GM12801 (cell line): ENCODE measurements at regions not wholly inside any gene's neighbourhood (a gene's known extent, or its start where the extent isn't known, plus 50 kb on each side); places are given as distances from the start of the nearest gene placed in this dataset.

Experiments used
- TF ChIP-seq, protein P1 (sequence below): IDR thresholded peaks from one replicate; pipeline ENCODE4 v1.5.1; 2011; ENCODE audit warnings: control low read depth; ENCODE audit not compliant: insufficient read length; ENCODE audit errors: extremely low read depth

- TF ChIP-seq, protein P1, sequence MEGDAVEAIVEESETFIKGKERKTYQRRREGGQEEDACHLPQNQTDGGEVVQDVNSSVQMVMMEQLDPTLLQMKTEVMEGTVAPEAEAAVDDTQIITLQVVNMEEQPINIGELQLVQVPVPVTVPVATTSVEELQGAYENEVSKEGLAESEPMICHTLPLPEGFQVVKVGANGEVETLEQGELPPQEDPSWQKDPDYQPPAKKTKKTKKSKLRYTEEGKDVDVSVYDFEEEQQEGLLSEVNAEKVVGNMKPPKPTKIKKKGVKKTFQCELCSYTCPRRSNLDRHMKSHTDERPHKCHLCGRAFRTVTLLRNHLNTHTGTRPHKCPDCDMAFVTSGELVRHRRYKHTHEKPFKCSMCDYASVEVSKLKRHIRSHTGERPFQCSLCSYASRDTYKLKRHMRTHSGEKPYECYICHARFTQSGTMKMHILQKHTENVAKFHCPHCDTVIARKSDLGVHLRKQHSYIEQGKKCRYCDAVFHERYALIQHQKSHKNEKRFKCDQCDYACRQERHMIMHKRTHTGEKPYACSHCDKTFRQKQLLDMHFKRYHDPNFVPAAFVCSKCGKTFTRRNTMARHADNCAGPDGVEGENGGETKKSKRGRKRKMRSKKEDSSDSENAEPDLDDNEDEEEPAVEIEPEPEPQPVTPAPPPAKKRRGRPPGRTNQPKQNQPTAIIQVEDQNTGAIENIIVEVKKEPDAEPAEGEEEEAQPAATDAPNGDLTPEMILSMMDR, result no peak
Observed at GRCh38 chr18:1422634-1423033, 518.0 kb downstream of the ADCYAP1 start.

DNA sequence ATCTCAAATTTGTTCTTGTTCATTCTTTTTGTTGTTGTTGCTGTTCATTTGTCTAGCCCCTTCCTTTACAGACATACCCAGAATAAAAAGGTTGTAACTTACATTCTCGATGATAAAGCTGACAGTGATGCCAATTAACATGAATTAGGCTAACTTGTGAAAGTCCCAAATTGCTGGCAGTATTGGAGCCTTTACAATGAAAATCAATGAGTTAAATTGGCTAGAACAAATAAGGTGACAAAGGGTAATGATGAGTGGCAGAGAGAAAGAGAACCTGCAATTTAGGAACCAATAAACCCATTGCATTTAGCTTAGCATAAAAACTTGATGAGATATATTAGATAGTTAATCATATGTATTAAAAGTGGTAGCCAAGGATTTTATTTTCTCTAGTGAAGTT, 521.0 kb downstream of the ADCYAP1 start:
- TF ChIP-seq, protein P1, result no peak

GRCh38 chr18:1435487-1435886, 530.8 kb downstream of the ADCYAP1 start:
- TF ChIP-seq, protein P1, result no peak

- TF ChIP-seq, protein P1, result no peak
Observed at GRCh38 chr18:1436199-1436598, 531.5 kb downstream of the ADCYAP1 start.

DNA sequence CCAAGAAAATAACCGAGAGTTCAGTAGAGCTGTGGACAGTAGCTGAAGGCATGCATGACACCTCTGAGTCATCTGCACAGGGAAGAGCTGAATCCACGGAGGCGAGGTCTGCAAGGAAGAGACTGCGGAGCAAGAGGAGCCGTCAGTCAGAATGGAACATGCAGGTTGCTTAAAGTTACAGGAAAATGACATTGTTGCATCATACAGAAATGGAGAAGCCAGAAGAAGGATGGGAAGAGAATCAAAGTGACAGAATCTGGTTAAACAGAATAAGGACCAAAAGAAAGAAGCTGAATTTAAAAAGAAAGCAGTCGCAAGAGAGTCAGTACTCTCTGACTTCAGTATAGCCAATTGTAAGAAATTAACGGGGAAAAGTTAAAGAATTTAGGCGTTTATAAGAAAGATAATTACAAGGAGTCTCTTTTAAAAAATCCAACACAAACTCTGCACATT, 533.8 kb downstream of the ADCYAP1 start:
- TF ChIP-seq, protein P1, result no peak

GRCh38 chr18:1438967-1439366, 534.3 kb downstream of the ADCYAP1 start:
- TF ChIP-seq, protein P1, result no peak

DNA sequence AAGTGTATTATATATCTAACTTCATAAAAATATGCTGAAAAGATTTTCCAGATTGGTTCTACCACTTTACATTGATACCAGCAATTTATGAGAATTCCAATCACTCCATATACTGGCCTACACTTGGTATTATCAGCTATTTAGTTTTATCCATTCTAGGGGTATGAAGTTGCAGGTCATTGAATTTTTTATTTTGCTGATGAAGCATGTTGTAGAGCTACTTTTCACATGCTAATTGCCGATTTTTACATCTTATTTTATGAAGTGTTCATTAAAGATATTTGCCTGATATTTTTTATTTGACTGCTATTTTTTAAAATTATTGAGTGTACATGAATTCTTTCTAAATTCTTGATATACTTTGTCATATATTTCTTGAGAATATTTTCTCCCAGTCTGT, 542.1 kb downstream of the ADCYAP1 start:
- TF ChIP-seq, protein P1, result no peak

DNA sequence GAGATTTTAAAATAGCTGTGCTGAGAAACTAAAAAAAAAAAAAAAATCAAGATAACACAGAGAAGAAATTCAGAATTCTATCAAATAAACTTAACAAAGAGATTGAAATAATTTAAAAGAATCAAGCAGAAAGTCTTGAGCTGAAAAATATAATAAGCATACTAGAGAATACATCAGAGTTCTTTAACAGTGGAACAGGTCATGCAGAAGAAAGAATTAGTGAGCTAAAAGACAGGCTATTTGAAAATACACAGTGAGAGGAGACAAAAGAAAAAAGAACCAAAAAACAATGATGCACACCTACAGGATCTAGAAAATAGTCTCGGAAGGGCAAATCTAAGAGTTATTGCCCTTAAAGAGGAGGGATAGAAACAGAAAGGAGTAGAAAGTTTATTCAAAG, 548.1 kb downstream of the ADCYAP1 start:
- TF ChIP-seq, protein P1, result no peak
